ENCODE measurements at regions not wholly inside any gene's neighbourhood (a gene's known extent, or its start where the extent isn't known, plus 50 kb on each side); places are given as distances from the start of the nearest gene placed in this dataset.

DNA sequence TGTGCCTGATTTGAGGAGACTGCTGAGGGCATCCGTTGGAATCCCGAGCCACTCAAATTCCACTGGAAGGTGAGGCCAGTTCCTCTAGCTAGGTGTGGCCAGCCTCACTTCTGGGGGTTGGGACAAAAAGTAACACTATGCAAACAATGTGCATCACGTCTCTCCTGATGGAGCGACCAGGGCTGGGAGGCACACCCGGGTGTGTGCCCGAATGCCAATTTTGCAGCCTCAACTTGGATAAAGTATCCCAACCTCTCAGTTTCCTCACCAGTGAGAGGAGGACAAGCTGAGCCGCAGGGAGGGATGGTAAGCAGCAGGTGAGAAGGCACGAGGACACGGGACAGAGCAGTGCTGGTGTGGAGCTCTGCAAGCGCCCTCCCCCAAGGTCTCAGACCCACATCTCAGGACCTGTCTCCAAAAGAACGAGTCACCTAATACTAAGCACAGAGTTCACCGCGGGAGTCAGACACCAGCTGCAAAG is 218.3 kb downstream of the HAUS1 start:
- DNase-seq (ENCODE audit: low spot score): no peak

DNA sequence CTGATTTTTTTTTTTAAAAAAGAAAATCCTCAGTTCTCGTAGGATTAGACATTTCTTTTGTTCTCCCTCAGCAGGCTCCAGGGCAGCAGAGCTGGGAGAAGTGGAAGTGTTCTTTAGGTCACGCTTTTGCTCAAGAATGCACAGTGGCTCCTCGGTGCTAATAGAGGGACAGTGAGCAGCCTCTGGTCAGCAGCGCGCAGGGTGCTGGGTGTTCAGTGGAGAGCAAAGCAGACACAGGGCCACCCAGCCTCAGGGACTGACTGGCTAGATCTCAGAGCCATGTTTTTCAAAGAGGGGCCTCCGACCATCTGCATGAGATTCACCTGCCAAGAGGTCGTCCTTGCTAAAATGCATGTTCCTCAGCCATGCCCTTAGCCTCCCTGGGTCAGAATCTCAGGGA is 218.8 kb downstream of the HAUS1 start:
- DNase-seq (ENCODE audit: low spot score): no peak

DNA sequence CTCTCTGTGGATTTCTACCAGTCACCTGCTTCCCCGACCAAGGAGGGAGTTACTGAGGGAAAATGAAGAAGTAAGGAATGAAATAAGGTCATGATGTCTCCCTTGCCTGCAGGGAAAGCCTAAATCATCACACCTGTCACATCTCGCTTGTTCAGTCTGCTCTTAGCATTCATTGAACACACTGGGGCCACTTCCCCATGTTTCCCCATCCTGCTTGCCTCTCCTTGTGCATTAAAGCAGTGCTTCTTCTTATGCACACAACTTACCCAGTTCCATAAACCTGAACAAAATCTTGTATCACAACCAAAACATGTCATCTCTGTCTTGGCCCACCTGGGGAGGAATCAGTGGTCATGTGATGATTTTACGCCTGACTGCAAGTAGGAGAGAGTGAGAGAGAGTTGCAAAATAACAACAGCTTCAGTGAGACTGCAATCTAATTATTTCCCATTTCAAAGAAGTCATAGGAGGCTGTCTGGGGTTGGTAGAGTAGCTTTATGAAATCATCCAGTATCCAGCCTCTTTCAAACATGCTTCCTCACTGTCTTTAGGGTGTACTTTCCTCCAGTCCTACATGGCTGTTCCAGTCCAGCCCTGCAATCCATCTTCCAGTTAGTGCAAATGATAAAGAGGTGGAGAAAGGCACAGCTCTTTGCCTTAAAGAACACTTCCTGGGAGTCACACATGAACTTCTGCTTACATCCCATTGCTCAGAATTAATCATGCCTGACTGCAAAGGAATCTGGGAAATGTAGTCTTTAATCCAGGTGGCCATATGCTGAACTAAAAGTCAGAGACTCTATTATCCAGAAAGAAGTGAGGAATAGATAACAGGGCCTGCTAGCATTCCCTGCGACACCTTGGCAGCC is 220.1 kb downstream of the HAUS1 start:
- peak; percentile 23 for DNase-seq (ENCODE audit: low spot score)

DNA sequence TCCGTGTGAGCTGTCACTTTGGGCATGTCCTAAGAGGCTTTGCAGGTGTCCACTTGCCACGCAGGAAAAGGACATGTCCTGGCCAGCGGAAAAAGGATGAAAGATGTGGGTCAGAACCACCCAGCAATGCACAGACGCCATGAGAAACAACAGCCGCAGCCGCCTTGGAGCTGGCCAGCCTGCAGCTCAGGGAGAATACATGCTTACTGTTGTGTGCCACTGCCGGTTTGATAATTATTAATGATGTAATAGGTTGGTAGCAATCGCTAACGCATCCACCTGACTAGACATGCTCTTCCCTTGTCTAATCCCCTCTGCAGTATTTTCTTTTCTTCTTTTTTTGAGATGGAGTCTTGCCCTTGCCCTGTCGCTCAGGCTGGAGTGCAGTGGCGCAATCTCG is 221.7 kb downstream of the HAUS1 start:
- DNase-seq (ENCODE audit: low spot score): no peak

DNA sequence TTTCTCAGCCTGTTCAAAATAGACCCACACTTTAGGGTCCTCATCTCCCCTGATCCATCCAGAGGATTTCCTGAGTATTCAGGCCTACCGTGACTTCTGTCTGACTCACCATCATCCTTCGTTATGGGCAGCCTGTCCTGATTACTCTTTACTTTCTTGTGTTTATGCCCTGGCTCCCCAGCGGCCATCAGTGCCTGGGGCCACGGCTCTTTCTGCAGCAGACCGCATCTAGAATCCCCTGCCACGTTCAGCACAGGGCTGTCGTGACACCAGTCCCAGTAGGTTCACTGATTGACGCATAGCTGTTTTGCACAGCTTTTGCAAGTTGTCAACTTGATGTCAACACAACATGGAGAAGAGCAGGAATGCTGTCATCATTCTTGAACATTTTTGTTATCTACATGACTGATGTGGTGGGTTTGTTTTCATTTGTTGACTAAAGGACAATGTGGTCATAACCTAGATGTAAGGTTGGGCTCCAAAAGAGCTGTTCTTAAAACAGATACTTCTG is 225.6 kb downstream of the HAUS1 start:
- no peak for DNase-seq (ENCODE audit: low spot score)

DNA sequence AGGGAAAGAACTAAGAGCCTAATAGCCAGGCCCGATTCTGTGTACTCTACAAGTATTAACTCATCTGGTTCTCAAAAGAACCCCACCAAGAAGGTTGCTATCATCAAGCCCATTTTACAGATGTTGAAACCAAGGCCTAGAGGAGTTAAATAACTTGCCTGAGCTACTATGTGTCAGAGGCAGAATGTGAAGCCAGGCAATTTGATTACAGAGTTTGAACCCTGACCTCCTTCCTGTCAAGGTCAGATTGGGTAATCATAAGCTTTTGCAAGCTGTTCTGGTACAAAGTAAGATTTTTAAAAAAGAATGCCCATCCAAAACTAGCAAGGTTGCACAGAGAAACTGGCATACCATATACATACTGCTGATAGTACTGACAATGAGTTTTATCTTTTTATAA is 227.1 kb downstream of the HAUS1 start:
- no peak for DNase-seq (ENCODE audit: low spot score)

DNA sequence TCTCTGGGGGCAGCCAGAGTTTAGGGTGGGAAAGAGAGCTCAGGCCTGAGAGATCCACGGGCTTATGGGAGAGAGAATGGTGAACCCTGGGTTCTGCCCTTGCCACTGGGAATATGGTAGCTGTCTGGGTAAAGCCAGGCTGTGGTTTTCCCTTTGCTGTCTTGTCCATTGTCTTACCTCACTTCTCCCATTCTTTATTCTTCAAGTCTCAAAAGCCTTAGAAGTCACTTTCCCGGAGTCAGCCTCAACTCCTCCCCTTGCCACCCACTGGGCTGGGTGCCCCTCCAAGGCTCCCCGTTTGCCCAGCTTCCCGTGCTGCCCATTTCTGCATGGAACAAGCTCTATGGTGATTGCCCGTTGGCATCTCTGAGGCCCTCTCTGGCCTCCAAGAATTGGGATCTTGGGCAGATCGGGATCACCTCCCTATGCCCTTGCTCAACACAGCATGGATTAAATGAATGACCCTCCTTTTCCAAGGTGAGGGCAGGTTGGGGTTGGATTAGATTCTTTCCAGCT is 228.2 kb downstream of the HAUS1 start:
- DNase-seq (ENCODE audit: low spot score): no peak

DNA sequence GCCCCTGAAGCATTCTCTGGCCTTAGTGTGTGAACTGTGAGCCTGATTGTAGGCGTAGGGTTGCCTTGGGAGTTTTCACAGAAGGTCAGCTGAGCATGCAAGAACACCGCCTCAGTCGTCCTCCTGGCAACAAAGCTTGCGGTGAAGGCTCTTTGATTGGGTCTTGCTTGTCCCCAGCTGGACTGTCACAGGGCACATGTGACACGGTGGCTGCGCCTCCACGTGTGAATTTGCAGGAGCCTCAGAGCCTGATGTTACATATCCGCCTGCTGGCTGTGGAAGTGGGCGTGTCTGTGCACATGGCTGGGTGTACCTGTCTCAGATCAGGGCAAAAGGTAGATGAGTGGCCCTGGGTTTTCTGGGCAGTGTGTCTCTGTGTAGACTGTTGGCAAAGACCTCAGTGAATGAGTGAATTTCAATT is 228.7 kb downstream of the HAUS1 start:
- no peak for DNase-seq (ENCODE audit: low spot score)

DNA sequence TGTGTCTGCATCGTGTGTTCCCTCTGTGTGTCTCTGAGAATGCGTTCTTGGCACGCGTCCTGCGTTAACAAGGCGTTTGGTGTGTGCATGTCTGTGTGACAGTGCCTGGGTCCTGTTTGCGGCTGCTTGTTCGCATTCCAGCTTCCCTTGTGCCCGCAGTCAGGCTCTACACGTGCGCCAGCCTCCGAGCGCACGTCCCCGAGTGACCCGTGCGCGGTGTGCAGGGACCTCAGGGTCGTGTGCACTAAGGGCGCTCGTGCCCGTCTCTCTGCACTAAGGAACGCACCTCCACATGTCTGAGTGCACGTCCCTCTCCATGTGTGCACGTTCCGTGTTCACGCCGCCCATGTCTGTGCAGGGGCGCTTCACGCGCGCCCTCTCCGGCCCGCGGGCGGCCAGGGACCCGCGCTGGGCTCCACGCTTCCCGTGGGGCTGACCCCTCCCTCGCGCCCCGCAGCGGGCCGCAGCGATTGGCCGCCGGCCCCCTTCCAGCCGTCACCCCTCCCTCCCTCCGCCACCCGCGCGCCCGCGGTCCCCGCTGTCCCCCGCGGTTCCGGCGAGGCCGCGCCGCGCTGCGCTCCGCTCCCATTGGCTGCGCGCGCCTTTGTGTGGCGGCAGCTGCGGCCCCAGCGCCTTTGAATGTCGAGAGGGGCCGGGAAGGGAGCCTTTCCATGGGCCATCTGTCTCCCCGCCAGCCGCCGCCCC is 229.4 kb downstream of the HAUS1 start:
- DNase-seq (ENCODE audit: low spot score): peak; percentile 18

DNA sequence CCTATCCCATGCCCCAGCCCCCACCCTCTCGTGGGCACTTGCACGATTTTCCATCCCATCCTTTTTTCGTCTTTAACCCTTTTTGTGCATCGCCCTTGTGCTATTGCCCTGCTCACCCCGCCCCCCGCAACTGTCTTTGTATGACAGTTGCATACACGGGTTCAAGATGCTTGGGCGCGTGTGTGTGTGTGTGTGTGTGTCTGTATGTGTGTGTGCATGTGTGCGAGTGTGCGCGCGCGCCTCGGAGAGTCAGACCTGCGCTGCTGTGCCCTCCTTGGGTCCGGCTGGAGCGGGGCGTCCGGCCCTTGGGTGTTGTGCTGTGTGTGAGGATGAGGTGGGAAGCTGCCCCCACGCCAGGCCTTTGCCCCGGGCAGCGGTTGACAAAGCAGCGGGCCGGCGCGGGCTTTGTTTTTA is 230.7 kb downstream of the HAUS1 start:
- DNase-seq (ENCODE audit: low spot score): no peak

DNA sequence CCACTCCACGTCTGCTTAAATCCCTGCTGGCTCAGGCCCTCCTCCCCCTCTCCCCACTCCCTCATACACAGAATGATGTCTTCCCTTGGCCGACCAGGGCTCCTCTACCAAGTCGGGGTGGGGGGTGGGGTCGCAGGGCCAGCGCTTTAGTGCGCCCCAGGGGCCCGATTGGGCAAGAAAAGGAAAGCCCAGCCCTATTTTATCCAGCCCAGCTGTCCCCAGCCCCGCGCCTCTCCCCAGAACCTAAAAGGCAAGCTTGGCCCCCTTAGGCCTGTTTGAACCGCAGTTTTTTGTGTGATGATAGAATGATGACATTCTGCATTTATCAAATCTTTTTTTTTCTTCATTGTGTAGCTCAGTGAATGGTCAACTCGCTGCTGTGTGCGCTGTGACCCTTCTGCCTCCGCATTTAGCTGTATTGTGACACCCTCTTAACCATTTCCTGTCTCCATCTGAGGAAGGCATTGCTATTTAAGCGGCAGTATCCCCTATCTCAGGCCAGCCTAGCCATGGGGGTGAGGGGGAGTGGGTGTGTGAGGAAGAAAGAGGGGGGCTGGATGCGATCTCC is 231.4 kb downstream of the HAUS1 start:
- DNase-seq (ENCODE audit: low spot score): no peak

DNA sequence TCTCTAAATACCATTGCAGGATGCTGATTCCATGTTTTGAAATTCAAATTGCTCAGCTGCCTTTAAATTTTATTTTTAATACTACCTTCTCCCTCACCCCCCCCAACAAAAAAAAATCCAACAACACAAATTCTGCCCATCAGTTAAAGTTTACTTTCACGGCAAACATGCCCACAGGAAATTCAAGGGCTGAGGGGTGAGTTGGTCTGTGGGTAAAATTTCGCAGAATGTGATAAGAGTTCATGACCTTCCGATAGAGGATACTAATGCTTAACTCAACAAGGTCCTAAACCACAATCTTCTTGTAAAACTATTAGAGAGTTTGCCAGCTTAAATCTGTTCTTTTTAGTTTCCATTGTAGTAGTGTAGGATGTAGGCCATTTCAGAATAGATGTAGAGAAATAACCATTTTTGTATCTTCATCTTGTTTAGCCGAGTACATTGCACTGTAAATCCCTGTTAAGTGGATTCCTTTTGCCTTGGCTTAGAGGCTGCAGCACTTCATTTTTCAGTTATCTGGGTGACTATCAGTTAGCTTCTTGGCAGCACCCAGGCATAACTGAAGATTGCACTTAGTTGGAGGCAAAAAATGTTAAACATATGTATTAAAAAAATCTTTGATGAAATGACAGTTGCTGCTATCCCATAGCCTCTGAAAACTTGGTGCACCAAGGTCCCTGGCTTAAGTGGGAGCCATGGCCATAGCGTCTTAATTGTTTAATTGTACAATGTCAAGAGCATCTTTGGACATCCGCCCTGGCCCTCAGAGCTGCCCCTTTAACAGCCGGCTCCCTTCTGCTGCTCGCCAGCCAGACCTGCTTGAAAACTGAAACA is 232.3 kb downstream of the HAUS1 start:
- DNase-seq (ENCODE audit: low spot score): no peak

DNA sequence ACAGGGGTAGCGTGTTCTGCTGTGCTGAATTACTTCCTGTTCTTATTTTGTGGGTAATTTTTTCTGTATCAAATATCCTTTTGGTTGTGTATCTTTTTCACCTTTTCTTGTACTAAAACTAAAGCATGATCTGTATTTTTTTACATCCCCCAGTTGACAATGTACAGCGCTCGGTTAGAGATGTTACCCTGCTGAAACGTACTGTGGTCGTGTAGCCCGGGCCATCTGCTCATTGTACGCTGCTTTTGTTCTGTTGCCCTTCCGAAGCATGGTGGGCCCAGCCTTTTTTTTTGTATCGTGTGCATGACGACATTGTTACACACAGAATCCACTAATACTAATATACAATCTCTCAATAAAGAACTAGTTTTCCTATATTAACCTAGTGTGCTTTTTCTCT is 233.1 kb downstream of the HAUS1 start:
- DNase-seq (ENCODE audit: low spot score): no peak

DNA sequence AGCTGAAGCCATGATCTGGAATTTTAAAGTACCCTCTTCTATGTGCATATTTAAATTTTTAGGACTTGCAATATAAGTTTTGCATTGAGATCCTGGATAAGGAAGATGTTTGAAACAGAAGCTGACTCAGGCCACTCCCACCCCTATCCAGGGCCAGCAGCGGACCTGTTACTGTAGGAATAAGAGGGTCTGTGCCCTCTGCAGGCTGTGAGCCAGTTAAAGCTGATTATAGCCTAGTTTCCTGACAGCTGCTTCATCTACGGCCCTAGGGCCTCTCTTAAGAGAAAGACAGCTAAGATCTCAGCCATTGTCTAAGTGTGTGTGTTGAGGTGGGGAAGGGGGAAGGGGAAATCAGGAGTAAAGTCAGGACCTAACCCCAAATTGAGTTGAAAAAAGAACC is 234.0 kb downstream of the HAUS1 start:
- DNase-seq (ENCODE audit: low spot score): no peak

DNA sequence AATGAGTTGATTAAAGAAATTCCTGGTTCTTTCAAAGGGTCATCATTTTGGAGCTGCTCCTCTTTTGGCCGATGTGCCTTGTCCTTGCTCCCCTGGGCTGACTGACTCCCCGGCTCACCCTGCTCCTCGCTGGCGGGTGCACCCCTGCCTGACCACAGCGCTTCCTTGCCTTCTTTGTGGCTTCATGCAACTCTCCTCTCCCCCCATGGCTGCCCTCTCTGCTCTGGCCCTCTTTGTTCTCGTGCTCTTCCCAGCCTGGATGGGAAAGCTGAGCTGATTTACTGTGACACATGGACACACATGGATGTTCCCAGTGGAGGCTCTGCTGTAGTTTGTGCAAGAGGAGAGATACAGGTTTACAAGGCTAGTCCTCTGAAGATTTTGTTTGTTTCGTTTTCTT is 234.6 kb downstream of the HAUS1 start:
- no peak for DNase-seq (ENCODE audit: low spot score)

DNA sequence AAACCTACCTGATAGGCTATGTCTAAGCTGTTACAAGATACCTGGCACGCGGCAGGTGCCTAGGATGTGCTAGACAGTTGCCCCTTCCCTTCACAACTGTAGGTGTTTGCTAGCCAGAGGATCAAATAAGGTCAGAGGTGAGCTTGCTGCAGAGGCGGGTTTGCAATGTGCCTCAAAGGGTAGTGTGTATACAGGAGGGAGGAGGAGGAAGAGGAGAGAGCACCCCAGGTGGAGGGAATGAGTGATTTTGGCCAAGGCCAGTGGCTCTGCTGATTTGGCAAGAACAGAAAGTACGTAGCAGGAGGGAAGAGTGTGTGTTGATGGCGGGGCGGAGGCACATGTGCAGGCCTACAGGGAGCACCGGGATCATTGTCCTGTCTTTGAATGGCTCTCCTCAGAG is 236.5 kb downstream of the HAUS1 start:
- DNase-seq (ENCODE audit: low spot score): no peak

DNA sequence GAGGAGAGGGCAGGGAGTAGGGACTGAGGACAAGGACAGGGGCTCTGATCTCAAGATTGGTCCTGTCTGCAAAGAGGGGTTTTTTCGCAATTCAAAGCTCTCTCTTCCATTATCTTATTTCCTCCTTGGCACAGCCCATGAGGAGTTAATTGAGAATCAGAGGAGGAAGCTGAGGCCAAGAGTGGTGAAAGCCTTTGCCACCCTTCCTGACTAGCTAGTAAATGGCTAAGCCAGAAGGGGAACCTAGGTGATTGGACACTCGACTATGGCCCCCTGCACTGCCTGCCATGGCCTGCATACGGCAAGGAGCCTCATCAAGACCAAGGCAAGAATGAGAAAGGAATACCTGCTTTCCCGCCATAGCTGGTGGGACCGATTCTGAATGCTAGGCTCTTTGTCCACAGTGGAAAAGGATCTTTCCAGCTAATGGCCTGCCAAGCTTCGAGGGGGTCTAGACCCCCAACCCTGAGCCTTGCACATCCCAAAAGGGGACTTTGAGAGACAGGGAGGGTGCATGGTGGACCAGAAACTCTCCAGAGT is 237.9 kb downstream of the HAUS1 start:
- no peak for DNase-seq (ENCODE audit: low spot score)

DNA sequence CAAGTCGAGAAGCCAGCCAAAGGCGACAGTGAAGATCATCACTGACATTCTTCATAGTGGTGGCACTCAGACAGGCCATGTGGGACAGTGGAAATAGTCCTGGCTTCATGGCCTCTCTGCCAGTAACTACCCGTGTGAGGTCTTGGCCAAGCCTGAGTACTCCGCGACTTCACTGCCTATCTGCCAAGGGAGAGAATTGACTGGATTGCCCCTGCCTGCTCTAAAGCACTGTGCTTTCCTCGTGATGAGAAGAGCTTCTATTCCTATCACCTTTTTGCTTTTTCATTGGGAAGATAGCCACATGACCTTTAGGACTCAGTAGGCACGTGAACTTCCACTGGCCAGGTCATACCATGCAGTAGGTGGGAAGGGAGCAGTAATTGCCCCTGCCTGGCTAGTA is 239.3 kb downstream of the HAUS1 start:
- no peak for DNase-seq (ENCODE audit: low spot score)

DNA sequence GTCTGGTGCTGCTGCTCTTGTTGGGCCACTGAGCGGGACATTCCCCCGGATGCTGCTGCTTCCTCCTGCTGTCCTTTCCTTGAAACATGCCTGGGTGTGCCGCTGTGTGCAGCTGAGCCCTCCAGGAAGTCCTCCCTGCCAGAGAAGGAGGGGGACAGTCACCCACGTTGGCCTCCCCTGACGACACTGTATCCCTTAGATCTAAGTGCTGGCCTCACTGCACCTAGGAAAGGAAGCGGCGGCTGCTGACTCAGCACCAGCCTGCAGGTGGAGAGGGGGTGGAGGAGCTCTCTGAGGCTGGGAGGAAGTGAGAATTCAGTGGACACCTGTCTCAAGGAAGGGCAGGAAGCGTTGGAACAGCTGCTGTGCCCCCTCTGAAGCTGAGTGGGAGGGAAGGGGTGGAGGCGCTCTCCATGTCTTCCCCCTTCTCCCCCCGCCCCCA is 239.8 kb downstream of the HAUS1 start:
- DNase-seq (ENCODE audit: low spot score): no peak

DNA sequence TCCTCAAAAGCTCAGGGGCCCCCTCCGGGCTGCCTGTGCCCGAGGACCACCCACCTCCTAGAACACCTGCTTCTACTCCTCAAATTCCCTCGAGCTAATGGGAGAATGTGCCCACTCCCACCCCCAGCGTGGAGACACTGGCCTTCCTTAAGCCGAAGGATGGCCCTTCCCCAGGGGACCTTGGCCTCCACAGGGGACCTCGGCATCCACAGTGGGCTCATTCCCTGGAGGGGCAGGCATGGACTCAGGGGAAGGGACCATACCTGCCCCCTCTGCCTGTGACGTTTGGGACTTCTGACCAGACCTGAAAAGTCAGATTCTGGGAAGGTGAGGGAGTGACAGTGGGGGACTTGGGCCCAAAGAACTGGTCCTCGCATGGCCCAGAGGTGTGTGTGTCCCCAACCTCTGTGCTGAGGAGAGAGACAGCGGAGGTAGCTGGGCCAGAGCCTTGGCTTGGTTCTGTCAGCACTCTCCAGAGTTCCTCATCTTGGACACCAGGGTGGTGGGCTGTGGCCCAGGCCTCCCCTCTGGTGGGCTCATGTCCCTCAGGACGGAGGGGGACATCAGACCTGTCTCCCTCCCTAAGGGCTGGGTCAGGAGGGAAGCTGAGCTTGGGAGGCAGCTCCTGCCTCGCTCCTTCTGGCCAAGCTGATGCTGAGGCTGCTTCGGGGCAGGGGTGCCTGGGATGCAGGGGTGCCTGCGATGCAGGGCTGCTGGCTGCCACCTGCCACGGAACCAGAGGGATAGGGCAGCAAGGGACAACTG is 240.4 kb downstream of the HAUS1 start:
- DNase-seq (ENCODE audit: low spot score): no peak

DNA sequence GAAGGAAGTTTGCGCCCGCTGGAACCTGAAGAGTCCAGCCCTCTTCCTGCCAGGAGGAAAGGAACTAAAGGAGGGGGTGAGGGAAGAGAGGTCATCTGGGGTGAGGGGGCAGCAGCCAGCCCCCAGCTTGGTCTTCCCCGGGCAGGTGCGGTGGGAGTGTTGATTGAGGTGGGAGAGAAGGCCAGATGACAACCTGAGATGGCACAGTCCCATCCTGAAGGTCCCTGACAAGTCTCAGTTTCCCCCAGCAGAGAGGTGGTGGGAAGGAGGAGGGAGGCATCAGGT is 240.9 kb downstream of the HAUS1 start:
- no peak for DNase-seq (ENCODE audit: low spot score)
